22Rv1 (cell line): ENCODE measurements at regions not wholly inside any gene's neighbourhood (a gene's known extent, or its start where the extent isn't known, plus 50 kb on each side); places are given as distances from the start of the nearest gene placed in this dataset.

Experiments used
- H3K27ac ChIP-seq: fragments of 450-650 bp; 2 replicates; pipeline ENCODE4 v1.5.1; 2017
- CTCF ChIP-seq: fragments of 450-650 bp; IDR thresholded peaks from 2 replicates; pipeline ENCODE4 v1.5.1; 2017; ENCODE audit warnings: mild to moderate bottlenecking
- ZFX ChIP-seq: fragments of 450-650 bp; IDR thresholded peaks from 2 replicates; pipeline ENCODE4 v1.6.1; 2017; ENCODE audit warnings: antibody characterized with exemption, borderline replicate concordance

GRCh38 chr6:33857932-33858475 is 54.2 kb upstream of the MLN start:
- H3K27ac ChIP-seq: no peak overlapping the region
- TF ChIP-seq ZFX (no peak), CTCF (no peak)

GRCh38 chr6:33857093-33857931 is 53.5 kb upstream of the MLN start:
- no peak for TF ChIP-seq ZFX
- no peak for TF ChIP-seq CTCF
- no peak overlapping the region for H3K27ac ChIP-seq

GRCh38 chr6:33856655-33857054 is 52.9 kb upstream of the MLN start:
- no peak overlapping the region for H3K27ac ChIP-seq
- no peak for TF ChIP-seq ZFX
- TF ChIP-seq CTCF: no peak

- TF ChIP-seq CTCF (no peak), ZFX (no peak)
- no peak overlapping the region for H3K27ac ChIP-seq
These were observed 52.3 kb upstream of the MLN start for GRCh38 chr6:33856031-33856590.

GRCh38 chr6:33854572-33855030 is 50.8 kb upstream of the MLN start:
- no peak overlapping the region for H3K27ac ChIP-seq
- TF ChIP-seq ZFX (no peak), CTCF (no peak)

GRCh38 chr6:33853736-33854135 is 49.9 kb upstream of the MLN start:
- TF ChIP-seq CTCF: no peak
- TF ChIP-seq ZFX: no peak
- H3K27ac ChIP-seq: no peak overlapping the region
